Muscle of leg (tissue), 3 donors: ENCODE measurements at regions not wholly inside any gene's neighbourhood (a gene's known extent, or its start where the extent isn't known, plus 50 kb on each side); places are given as distances from the start of the nearest gene placed in this dataset.

Experiments used
- DNase-seq: peaks from one replicate; pipeline ENCODE4 v3.0.0; 2013
- H3K27ac ChIP-seq: one replicate; pipeline ENCODE4 v1.5.1; 2013; ENCODE audit warnings: mild to moderate bottlenecking, low read length, control low read depth
- H3K27me3 ChIP-seq: one replicate; pipeline ENCODE4 v1.6.1; 2013; ENCODE audit warnings: low read length; ENCODE audit not compliant: control insufficient read depth, insufficient read depth
- H3K36me3 ChIP-seq: one replicate; pipeline ENCODE4 v1.6.1; 2013; ENCODE audit warnings: low read length; ENCODE audit not compliant: control insufficient read depth, insufficient read depth
- H3K4me1 ChIP-seq: one replicate; pipeline ENCODE4 v1.6.1; 2013; ENCODE audit warnings: low read length; ENCODE audit not compliant: control insufficient read depth, insufficient read depth
- H3K4me3 ChIP-seq: one replicate; pipeline ENCODE4 v1.5.1; 2013; ENCODE audit warnings: low read length, control low read depth
- H3K9me3 ChIP-seq: replicated peaks from 2 replicates; pipeline ENCODE4 v1.6.1; 2013; ENCODE audit warnings: low read depth, low read length; ENCODE audit not compliant: control insufficient read depth
- WGBS: methylation state at CpG from one replicate; pipeline ENCODE4 v1.1.5; 2013; ENCODE audit warnings: missing lambda C conversion rate; ENCODE audit not compliant: insufficient coverage; 5-methylcytosine and 5-hydroxymethylcytosine counted together

DNA sequence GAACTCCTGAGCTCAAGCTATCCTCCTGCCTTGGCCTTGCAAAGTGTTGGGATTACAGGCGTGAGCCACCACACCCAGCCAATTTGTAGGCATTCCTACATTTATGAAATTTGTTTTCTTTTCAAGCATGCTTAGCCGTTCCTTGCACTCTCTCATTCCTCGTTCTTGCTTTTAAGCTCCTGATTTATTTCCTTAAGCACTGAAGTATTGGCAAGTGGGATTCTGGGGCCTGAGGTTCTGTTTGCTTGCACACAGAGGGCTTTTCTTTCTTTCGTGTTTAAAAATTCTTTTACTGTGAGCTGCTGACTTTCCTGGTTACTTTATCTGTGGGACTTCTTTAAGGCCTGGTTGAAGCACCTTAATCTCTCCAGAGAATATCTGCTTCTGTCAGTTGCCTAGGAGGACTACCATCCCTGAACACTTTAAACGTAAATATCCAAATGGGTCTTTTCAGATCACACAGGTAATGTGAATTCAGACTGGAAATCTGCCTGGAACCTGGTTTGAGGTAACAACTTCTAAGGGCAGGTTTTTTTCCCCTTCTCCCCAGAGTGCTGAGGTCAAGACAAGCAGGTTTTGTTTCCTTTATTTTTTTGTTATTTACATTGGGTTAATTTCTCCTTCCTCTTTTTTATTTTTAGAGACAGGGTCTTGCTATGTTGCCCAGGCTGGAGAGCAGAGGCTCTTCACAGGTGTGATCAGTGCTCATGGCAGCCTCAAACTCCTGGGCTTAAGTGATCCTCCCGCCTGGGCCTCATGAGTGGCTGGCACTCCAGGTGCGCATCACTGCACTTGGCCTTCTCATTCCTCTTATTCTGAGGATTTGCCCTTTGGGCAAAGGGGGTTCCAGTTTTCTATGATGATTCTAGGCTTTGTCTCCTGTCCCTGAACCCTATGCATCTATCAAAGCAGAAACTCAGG lies 102.9 kb downstream of the PFKFB3 start:
- H3K9me3 ChIP-seq, result no peaks in the 10 kb centered on the region
- no peak overlapping the region for H3K4me3 ChIP-seq
- H3K27ac ChIP-seq, result no peak overlapping the region
- DNase-seq, result no peak
- no peaks in the 10 kb centered on the region for H3K36me3 ChIP-seq
- H3K4me1 ChIP-seq, result peaks cover 2% of the 10 kb centered on the region
- H3K27me3 ChIP-seq, result no peaks in the 10 kb centered on the region
- WGBS, result 73% methylated on average over 4 of the region's 7 CpGs

GRCh38 chr10:6306917-6307316 lies 104.2 kb downstream of the PFKFB3 start:
- no peak for DNase-seq
- 81% methylated on average over 3 of the region's 4 CpGs for WGBS
- Histone ChIP-seq H3K4me1 (no peaks in the 10 kb centered on the region), H3K27me3 (no peaks in the 10 kb centered on the region), H3K27ac (no peak overlapping the region), H3K36me3 (no peaks in the 10 kb centered on the region), H3K9me3 (no peaks in the 10 kb centered on the region), H3K4me3 (no peak overlapping the region)

- Histone ChIP-seq H3K36me3 (no peaks in the 10 kb centered on the region), H3K9me3 (no peaks in the 10 kb centered on the region), H3K27ac (no peak overlapping the region), H3K4me3 (no peak overlapping the region), H3K4me1 (no peaks in the 10 kb centered on the region), H3K27me3 (peaks cover 6% of the 10 kb centered on the region)
- 94% methylated on average over 3 of the region's 4 CpGs for WGBS
- DNase-seq, result no peak
Observed at GRCh38 chr10:6309816-6310215, 107.1 kb downstream of the PFKFB3 start.

DNA sequence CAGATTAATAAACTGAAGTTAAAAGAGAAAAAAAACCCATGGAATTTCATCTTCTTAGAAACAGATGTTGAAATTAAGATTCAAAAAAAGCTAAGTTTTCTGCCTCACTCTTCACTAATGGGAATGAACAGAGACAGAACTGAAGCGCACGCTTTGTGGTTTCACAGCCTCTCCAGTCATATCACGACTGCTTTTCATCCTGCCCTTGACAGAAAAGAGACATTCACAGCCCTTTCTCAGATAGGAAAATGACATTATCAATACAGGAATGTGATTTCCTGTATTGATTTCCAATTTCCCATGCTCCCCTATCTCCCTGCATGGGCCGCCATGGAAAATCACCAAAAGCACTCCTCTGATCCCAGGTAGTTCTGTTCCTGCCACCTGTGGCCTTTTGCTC lies 108.2 kb downstream of the PFKFB3 start:
- no peaks in the 10 kb centered on the region for H3K9me3 ChIP-seq
- H3K27me3 ChIP-seq, result peaks cover 6% of the 10 kb centered on the region
- no peaks in the 10 kb centered on the region for H3K4me1 ChIP-seq
- H3K36me3 ChIP-seq, result no peaks in the 10 kb centered on the region
- 88% methylated on average over 1 of the region's 4 CpGs for WGBS
- no peak overlapping the region for H3K4me3 ChIP-seq
- no peak overlapping the region for H3K27ac ChIP-seq
- no peak for DNase-seq

- no peak overlapping the region for H3K4me3 ChIP-seq
- H3K27me3 ChIP-seq, result peaks cover 6% of the 10 kb centered on the region
- no peaks in the 10 kb centered on the region for H3K9me3 ChIP-seq
- no peak overlapping the region for H3K27ac ChIP-seq
- 63% methylated on average over 2 of the region's 11 CpGs for WGBS
- no peak for DNase-seq
- H3K4me1 ChIP-seq, result no peaks in the 10 kb centered on the region
- H3K36me3 ChIP-seq, result no peaks in the 10 kb centered on the region
Observed at GRCh38 chr10:6311700-6312330, 109.1 kb downstream of the PFKFB3 start.

GRCh38 chr10:6312636-6313035 lies 109.9 kb downstream of the PFKFB3 start:
- DNase-seq, result no peak
- H3K27ac ChIP-seq, result no peak overlapping the region
- H3K9me3 ChIP-seq, result no peaks in the 10 kb centered on the region
- WGBS, result 70% methylated on average over 2 of the region's 6 CpGs
- H3K27me3 ChIP-seq, result peaks cover 6% of the 10 kb centered on the region
- no peak overlapping the region for H3K4me3 ChIP-seq
- H3K36me3 ChIP-seq, result no peaks in the 10 kb centered on the region
- no peaks in the 10 kb centered on the region for H3K4me1 ChIP-seq

- no peak overlapping the region for H3K27ac ChIP-seq
- H3K4me3 ChIP-seq, result no peak overlapping the region
- H3K36me3 ChIP-seq, result no peaks in the 10 kb centered on the region
- no peaks in the 10 kb centered on the region for H3K9me3 ChIP-seq
- WGBS, result 63% methylated on average over 4 of the region's 12 CpGs
- peaks cover 8% of the 10 kb centered on the region for H3K27me3 ChIP-seq
- no peaks in the 10 kb centered on the region for H3K4me1 ChIP-seq
- no peak for DNase-seq
Observed at GRCh38 chr10:6313111-6313895, 110.6 kb downstream of the PFKFB3 start.

DNA sequence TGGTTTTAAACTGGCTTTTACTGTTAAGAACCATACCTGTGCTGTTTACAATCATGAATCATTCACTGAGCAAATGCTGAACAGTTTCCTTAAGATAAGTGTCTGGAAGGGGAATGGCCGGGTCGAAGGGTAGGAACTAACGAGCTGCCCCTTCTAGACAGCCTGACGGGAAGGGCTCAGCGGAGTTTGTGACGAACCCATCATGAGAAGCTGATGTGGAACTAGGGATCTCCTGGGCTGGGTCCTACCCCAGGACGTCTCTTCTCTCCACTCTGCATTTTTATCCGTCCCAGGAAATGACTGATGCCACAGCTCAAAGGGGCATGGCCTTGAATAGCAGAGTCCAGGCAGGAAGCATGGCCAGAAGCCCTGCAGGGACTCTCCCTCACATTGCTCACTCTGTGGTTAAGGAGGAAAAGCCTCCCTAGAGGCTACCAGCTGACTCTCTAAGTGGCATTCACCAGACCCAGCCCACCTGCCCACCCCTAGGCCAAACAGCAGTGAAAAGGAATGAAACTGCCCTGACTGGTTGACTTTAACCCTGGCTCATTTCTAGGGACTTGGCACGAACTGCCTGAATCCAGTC lies 112.0 kb downstream of the PFKFB3 start:
- no peak for DNase-seq
- no peaks in the 10 kb centered on the region for H3K9me3 ChIP-seq
- H3K4me3 ChIP-seq, result no peak overlapping the region
- 66% methylated on average over 7 of the region's 9 CpGs for WGBS
- H3K27me3 ChIP-seq, result peaks cover 8% of the 10 kb centered on the region
- no peaks in the 10 kb centered on the region for H3K36me3 ChIP-seq
- no peaks in the 10 kb centered on the region for H3K4me1 ChIP-seq
- no peak overlapping the region for H3K27ac ChIP-seq

- Histone ChIP-seq H3K4me3 (no peak overlapping the region), H3K27ac (no peak overlapping the region), H3K36me3 (no peaks in the 10 kb centered on the region), H3K9me3 (no peaks in the 10 kb centered on the region), H3K4me1 (no peaks in the 10 kb centered on the region), H3K27me3 (peaks cover 2% of the 10 kb centered on the region)
- DNase-seq, result no peak
Observed at GRCh38 chr10:6319119-6319518, 116.4 kb downstream of the PFKFB3 start.
